CD4-positive, alpha-beta T cell treated with Interleukin-6 at 100 ng/mL for 8 hours (primary cell): ENCODE measurements at regions not wholly inside any gene's neighbourhood (a gene's known extent, or its start where the extent isn't known, plus 50 kb on each side); places are given as distances from the start of the nearest gene placed in this dataset.
"Not testable (repeated sequence)": the region's sequence is repeated elsewhere in the genome, so short reads cannot be mapped to it uniquely, and the experiment has no call there.

ENCODE experiments used
- DNase-seq: peaks from one replicate; pipeline ENCODE4 v3.0.0-alpha.2; 2020; ENCODE audit warnings: mixed read lengths, low spot score

GRCh38 chr3:6435951-6436350, 425.0 kb upstream of the GRM7 start:
- no peak for DNase-seq

GRCh38 chr3:6437631-6438030, 423.3 kb upstream of the GRM7 start:
- no peak for DNase-seq

DNA sequence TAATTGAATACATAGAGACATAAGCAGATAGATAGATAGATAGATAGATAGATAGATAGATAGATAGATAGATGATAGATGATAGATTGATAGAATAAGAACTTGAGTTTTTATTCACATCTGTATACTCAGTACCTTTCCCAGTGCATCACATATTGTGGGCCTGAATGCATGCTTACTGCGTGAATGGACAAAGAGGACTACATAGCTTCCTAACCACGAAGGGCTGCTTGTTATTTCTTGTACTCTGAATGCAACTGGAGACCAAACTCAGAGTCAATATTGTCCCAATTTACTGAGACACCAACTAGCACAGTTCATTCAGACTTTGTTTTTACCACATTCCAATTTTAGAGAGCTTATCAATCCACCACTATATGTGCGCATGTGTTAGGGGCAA, 422.9 kb upstream of the GRM7 start:
- no peak for DNase-seq

- no peak for DNase-seq
These were observed 421.7 kb upstream of the GRM7 start for GRCh38 chr3:6439226-6439625.

GRCh38 chr3:6439824-6440223, 421.1 kb upstream of the GRM7 start:
- no peak for DNase-seq

DNA sequence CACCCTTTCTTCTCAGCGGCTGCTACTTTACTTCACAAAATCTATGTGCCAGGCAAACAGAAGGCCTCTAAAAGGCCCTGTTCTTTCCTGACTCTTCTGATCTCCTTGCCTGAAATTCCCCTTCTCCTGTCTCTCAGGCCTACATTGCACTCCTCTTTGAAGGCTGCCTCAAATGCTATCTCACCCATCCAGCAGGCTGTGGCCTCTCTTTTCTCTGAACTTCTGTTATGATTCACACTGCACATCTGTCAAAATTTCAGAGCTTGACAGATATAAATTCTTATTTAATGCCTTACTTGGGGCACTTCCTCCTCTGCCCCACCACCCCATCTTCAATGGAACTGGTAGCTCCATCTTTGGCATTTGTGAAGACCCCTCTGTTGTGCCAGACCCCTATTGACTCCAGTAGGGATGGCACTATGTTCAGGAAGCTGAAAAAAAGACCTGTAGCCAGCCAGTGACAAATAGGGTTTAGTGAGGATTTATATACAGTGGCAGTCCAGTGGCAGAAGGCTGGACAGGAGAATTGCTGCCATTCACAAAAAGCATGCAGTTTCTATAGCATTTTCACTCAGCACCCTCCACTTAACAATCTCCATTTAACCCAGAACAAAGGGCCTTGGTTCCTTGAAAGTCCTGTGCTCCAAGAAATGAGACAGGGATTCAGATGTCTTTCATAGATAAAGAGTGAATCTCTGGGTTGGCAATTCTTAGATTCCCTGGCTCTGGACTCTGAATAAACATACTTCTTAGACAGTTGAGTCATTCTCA, 415.8 kb upstream of the GRM7 start:
- DNase-seq = no peak

- DNase-seq = no peak
These were observed 413.6 kb upstream of the GRM7 start for GRCh38 chr3:6447166-6447801.

- DNase-seq = no peak
These were observed 412.9 kb upstream of the GRM7 start for GRCh38 chr3:6448011-6448410.

GRCh38 chr3:6449099-6449498, 411.8 kb upstream of the GRM7 start:
- DNase-seq = no peak

DNA sequence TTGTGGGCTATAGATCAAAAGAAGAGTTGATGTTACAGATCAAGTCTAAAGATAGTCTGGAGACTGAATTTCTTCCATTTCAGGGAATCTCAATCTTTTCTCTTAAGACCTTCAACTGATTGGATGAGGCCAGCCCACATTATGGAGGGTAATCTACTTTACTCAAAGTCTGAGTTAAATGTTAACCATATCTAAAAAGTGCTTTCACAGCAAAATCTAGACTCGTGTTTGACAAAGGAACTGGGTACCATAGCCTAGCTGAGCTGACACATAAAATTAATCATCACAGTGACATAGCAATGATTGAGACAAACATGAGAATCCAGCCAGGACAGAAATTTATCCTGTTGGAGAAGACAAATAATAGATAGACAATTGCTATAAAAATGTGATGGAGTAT, 407.9 kb upstream of the GRM7 start:
- DNase-seq = no peak

DNA sequence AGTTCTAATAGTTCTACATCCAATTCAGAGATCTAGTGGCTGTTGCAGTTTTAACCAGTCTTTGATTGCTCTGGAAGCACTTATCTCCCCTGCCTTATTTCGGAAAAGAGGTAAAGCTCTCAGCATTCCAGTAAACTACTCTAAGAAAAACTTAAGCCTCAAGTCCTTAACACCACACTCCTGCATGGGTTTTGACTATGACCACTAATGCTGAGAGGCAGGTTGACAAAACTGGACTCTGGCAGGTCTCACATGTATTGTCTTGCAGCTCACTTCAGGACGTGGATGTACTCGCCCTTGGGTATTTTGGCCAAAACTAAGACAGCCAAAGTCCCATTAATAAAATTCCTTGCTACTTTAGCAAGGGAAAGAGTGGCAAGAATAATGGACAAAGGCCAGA, 405.9 kb upstream of the GRM7 start:
- DNase-seq = no peak

- DNase-seq = no peak
These were observed 393.7 kb upstream of the GRM7 start for GRCh38 chr3:6467186-6467585.

GRCh38 chr3:6468589-6468988, 392.3 kb upstream of the GRM7 start:
- no peak for DNase-seq

DNA sequence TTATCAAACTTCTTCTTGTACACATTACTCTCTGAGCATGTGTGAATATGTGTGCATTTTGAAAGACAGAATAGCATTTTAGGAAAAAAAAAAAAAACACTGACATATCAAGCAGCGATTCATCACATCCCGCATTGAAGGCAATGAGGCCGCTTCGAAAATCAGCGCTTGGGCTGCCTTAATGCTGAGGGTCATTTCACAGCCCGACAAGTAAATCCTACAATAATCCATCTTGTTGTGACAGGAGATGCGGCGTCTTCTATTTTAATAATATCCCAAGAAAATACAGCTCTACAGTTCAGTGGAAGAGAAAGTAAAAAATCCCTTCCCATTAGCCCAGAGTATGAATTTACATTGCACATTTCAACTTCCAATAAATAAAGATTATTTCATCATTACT, 389.2 kb upstream of the GRM7 start:
- no peak for DNase-seq

GRCh38 chr3:6490487-6491327, 370.2 kb upstream of the GRM7 start:
- not testable (repeated sequence) for DNase-seq

GRCh38 chr3:6491768-6492167, 369.1 kb upstream of the GRM7 start:
- no peak for DNase-seq

DNA sequence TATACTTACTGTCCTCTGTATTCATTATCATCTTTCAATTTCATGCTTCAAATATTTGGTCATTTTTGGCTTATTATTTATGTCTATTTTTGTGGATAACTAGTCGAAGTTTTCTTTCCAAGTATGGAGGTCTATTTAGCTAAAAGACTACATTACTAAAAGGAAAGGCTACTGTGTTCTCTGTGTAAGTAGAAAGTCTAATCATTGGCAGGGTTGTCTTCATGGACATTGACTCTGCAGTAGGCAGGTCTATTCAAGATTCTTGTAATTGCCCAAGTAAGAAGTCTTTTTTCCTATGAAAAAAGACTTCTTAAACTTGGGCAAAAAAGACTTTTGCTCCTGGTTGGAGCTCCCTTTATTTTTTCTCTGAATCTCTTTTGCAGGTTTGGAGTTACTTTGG, 368.6 kb upstream of the GRM7 start:
- no peak for DNase-seq

DNA sequence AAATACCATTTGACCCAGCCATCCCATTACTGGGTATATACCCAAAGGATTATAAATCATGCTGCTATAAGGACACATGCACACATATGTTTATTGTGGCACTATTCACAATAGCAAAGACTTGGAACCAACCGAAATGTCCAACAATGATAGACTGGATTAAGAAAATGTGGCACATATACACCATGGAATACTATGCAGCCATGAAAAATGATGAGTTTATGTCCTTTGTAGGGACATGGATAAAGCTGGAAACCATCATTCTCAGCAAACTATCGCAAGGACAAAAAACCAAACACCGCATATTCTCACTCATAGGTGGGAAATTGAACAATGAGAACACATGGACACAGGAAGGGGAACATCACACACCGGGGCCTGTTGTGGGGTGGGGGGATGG, 362.0 kb upstream of the GRM7 start:
- DNase-seq = not testable (repeated sequence)

DNA sequence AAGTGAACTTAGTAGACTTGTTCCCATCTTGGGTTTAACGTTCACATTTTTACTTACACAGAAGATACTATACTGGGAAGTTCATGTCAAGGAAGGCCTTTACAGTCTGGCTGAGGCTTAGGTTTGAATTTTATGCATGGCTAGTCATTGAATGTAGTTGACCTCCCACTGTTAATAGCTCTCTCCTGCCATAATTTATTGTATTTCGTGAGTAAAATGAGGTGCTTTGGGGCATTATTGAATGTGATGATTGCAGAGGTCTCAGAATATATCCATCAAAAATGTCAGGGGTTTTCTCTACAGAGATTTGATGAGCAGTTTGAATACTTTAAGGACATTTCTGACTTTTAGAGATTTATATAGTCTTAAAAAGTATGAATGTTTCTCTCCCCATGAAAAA, 356.6 kb upstream of the GRM7 start:
- DNase-seq = no peak

GRCh38 chr3:6504834-6505233, 356.1 kb upstream of the GRM7 start:
- no peak for DNase-seq

- no peak for DNase-seq
These were observed 352.5 kb upstream of the GRM7 start for GRCh38 chr3:6508410-6508759.

DNA sequence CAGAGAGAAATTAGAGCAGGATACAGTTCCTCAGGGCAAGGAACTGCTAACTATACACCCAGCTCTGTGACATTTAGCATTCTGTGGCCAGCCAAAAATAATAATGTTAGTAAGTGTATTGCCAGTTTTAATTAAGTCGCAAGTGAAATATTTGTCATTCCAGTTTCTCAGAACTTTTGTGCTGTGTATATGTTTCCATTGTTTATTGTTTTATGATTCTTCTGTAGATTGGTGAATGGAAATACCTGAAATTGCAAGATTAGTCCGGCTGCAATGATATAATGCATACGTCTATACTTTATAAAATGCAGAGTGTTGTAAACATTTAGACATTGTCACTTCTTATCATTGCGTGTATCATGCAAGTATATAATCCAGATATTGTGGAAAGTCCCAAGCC, 351.3 kb upstream of the GRM7 start:
- no peak for DNase-seq

DNA sequence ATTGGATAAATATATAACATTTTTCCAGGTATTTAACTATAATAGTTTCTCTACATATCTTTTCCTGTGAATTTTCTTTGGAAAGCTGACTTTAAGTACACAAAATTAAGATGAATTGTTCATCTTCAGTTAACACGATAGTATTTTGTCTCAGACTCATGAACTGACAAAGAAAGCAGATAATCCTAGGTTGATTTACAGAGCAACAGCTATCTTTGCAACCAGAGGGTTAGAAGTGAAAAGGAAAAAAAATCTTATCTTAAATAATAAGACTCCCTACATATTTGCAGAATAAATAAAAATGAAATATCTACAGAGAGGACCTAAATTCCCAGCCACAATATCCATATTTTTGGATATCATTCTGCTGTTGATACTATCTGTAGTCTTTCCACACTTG, 350.2 kb upstream of the GRM7 start:
- no peak for DNase-seq
